ENCODE measurements at regions not wholly inside any gene's neighbourhood (a gene's known extent, or its start where the extent isn't known, plus 50 kb on each side); places are given as distances from the start of the nearest gene placed in this dataset.

- peak; percentile 82; the same call in 1 of the 2 replicates for TF ChIP-seq ZNF121 (tag by site-specific recombination; IDR thresholded peaks at IDR 0.05)
- TF ChIP-seq ZNF555 (tag by site-specific recombination; conservative IDR thresholded peaks at IDR 0.05): no peak
- no peak for TF ChIP-seq KLF1 (tag by site-specific recombination; IDR thresholded peaks at IDR 0.05)
- TF ChIP-seq MZF1 (tag by site-specific recombination; IDR thresholded peaks at IDR 0.05; ENCODE audit: borderline replicate concordance): peak; percentile 74; the same call in 1 of the 2 replicates
- TF ChIP-seq ZFP69B (tag by site-specific recombination; IDR thresholded peaks at IDR 0.05): no peak
- no peak for TF ChIP-seq ZNF280C (tag by site-specific recombination; IDR thresholded peaks at IDR 0.05)
- TF ChIP-seq ZNF776 (tag by site-specific recombination; IDR thresholded peaks at IDR 0.05; ENCODE audit: borderline replicate concordance): no peak
- TF ChIP-seq HOXA7 (CRISPR knock-in tag; IDR thresholded peaks at IDR 0.05; ENCODE audit: borderline replicate concordance): no peak
- peak; percentile 88 for TF ChIP-seq ZNF335 (tag by site-specific recombination; conservative IDR thresholded peaks at IDR 0.05)
- TF ChIP-seq ZNF248 (tag by site-specific recombination; IDR thresholded peaks at IDR 0.05): no peak
- TF ChIP-seq ZNF175 (tag by site-specific recombination; IDR thresholded peaks at IDR 0.05): no peak
- TF ChIP-seq ZNF785 (tag by site-specific recombination; IDR thresholded peaks at IDR 0.05): no peak
- no peak for TF ChIP-seq ZNF362 (tag by site-specific recombination; IDR thresholded peaks at IDR 0.05)
These were observed 78.7 kb upstream of the ZNF281 start (continued) for GRCh38 chr1:200488375-200489165.

- ChIA-PET CTCF (interaction anchor here (0.6 to 2.2 kb wide), 10 partner anchors 12 to 804 kb away, joined by 3 to 22 read pairs (median 4); no protein-coding TSS in a partner anchor), POLR2A (interaction anchor here (0.6 kb wide), 1 partner anchor 207 kb away, joined by 4 read pairs; no protein-coding TSS in a partner anchor)
- TF ChIP-seq ZNF19 (tag by site-specific recombination; IDR thresholded peaks at IDR 0.05; ENCODE audit: low read depth): no peak
- no peak for TF ChIP-seq ZNF561 (tag by site-specific recombination; IDR thresholded peaks at IDR 0.05; ENCODE audit: borderline replicate concordance)
- no peak for TF ChIP-seq GLI2 (tag by site-specific recombination; IDR thresholded peaks at IDR 0.05; ENCODE audit: borderline replicate concordance, low read depth)
- no peak for TF ChIP-seq ZNF664 (tag by site-specific recombination; IDR thresholded peaks at IDR 0.05)
- no peak for TF ChIP-seq ZNF266 (tag by site-specific recombination; IDR thresholded peaks at IDR 0.05; ENCODE audit: low read depth)
- peak; percentile 60; the same call in 1 of the 2 replicates for TF ChIP-seq ZNF596 (tag by site-specific recombination; IDR thresholded peaks at IDR 0.05)
- no peak overlapping the region for H3K27ac ChIP-seq (ENCODE audit: extremely low read depth, low read depth, low read length)
- no peak overlapping the region for H3K4me3 ChIP-seq (ENCODE audit: low read depth, low read length)
- no peaks in the 10 kb centered on the region for H3K36me3 ChIP-seq (ENCODE audit: control insufficient read depth in 2 of 2, insufficient read depth in 1 of 2, low read length in 2 of 2)
- peaks cover 8% of the 10 kb centered on the region; the same call in 1 of the 2 replicates for H3K4me1 ChIP-seq (ENCODE audit: control insufficient read depth, insufficient read depth, low read length)
- H3K9me3 ChIP-seq (ENCODE audit: control insufficient read depth, insufficient read depth, low read depth, low read length): no peaks in the 10 kb centered on the region
These were observed 77.8 kb upstream of the ZNF281 start for GRCh38 chr1:200487650-200488049.

- CTCF ChIA-PET: interaction anchor here (0.6 kb wide), 1 partner anchor 731 kb away, joined by 3 read pairs; no protein-coding TSS in a partner anchor
- TF ChIP-seq ZNF16 (tag by site-specific recombination; IDR thresholded peaks at IDR 0.05; ENCODE audit: low read depth): no peak
- TF ChIP-seq ZBTB6 (tag by site-specific recombination; IDR thresholded peaks at IDR 0.05): no peak
- TF ChIP-seq ZNF560 (tag by site-specific recombination; IDR thresholded peaks at IDR 0.05; ENCODE audit: borderline replicate concordance): no peak
- no peak for TF ChIP-seq ZIC2 (tag by site-specific recombination; IDR thresholded peaks at IDR 0.05)
- no peak for TF ChIP-seq ZNF514 (tag by site-specific recombination; IDR thresholded peaks at IDR 0.05)
- no peak for TF ChIP-seq ZNF426 (tag by site-specific recombination; IDR thresholded peaks at IDR 0.05)
- TF ChIP-seq ZNF747 (tag by site-specific recombination; IDR thresholded peaks at IDR 0.05): no peak
- TF ChIP-seq PBX3 (CRISPR knock-in tag; IDR thresholded peaks at IDR 0.05): no peak
- TF ChIP-seq ZNF341 (tag by site-specific recombination; IDR thresholded peaks at IDR 0.05; ENCODE audit: low read depth): no peak
- no peak for TF ChIP-seq ZNF558 (tag by site-specific recombination; IDR thresholded peaks at IDR 0.05)
These were observed 76.8 kb upstream of the ZNF281 start for GRCh38 chr1:200486634-200487033.

More at GRCh38 chr1:200486634-200487033, 76.8 kb upstream of the ZNF281 start:
- H3K4me3 ChIP-seq (ENCODE audit: low read depth, low read length): no peak overlapping the region
- no peaks in the 10 kb centered on the region for H3K9me3 ChIP-seq (ENCODE audit: control insufficient read depth, insufficient read depth, low read depth, low read length)
- peaks cover 8% of the 10 kb centered on the region; the same call in 1 of the 2 replicates for H3K4me1 ChIP-seq (ENCODE audit: control insufficient read depth, insufficient read depth, low read length)
- H3K36me3 ChIP-seq (ENCODE audit: control insufficient read depth in 2 of 2, insufficient read depth in 1 of 2, low read length in 2 of 2): no peaks in the 10 kb centered on the region
- POLR2A ChIA-PET: no interaction called here
- no peak overlapping the region for H3K27ac ChIP-seq (ENCODE audit: extremely low read depth, low read depth, low read length)

All from HEK293 (cell line).